SU-DHL-6 (cell line): ENCODE measurements at regions not wholly inside any gene's neighbourhood (a gene's known extent, or its start where the extent isn't known, plus 50 kb on each side); places are given as distances from the start of the nearest gene placed in this dataset.

Experiments
- H2AFZ ChIP-seq: fragments of 200-600 bp; sonication (generic); 2 replicates; pipeline ENCODE4 v1.6.1; 2014; ENCODE audit warnings: low read depth, mild to moderate bottlenecking, moderate library complexity, mixed read lengths, antibody characterized with exemption, low read length; ENCODE audit not compliant: severe bottlenecking
- H3F3A ChIP-seq: fragments of 200-600 bp; shearing (Covaris generic); 2 replicates; pipeline ENCODE4 v1.6.0; 2016; ENCODE audit warnings: antibody characterized with exemption, mild to moderate bottlenecking; ENCODE audit not compliant: insufficient read depth
- H3K27ac ChIP-seq: fragments of 200-600 bp; sonication (generic); 2 replicates; pipeline ENCODE4 v1.5.1; 2016; ENCODE audit warnings: low read depth, mild to moderate bottlenecking, low read length, moderate library complexity, mixed read lengths
- H3K27me3 ChIP-seq: fragments of 200-600 bp; sonication (generic), shearing (Covaris generic); 2 replicates; pipeline ENCODE4 v1.6.0; 2014; ENCODE audit warnings: mild to moderate bottlenecking, low read length
- H3K36me3 ChIP-seq: fragments of 200-600 bp; sonication (generic); 2 replicates; pipeline ENCODE4 v1.6.1; 2014; ENCODE audit warnings: mild to moderate bottlenecking, low read length, mixed read lengths
- H3K4me2 ChIP-seq: fragments of 300-600, 200-600 bp; shearing (Covaris generic), sonication (generic); 2 replicates; pipeline ENCODE4 v1.6.0; 2014; ENCODE audit warnings: low read length, low read depth, mild to moderate bottlenecking; ENCODE audit not compliant: poor library complexity, severe bottlenecking
- H3K4me3 ChIP-seq: fragments of 200-600 bp; sonication (generic); 2 replicates; pipeline ENCODE4 v1.5.1; 2014; ENCODE audit warnings: antibody characterized with exemption, low read length, mild to moderate bottlenecking, mixed read lengths; ENCODE audit not compliant: insufficient read depth, poor library complexity, severe bottlenecking
- H3K79me2 ChIP-seq: fragments of 200-600 bp; sonication (generic); 2 replicates; pipeline ENCODE4 v1.6.1; 2014; ENCODE audit warnings: mild to moderate bottlenecking, low read length, moderate library complexity; ENCODE audit not compliant: insufficient read depth
- H3K9ac ChIP-seq: fragments of 200-600 bp; sonication (generic); 2 replicates; pipeline ENCODE4 v1.7.0; 2014; ENCODE audit warnings: mild to moderate bottlenecking, low read length
- H3K9me2 ChIP-seq: fragments of 200-600 bp; sonication (generic); replicated peaks from 2 replicates; pipeline ENCODE4 v1.6.1; 2014; ENCODE audit warnings: low read length; ENCODE audit not compliant: insufficient read depth
- H3K9me3 ChIP-seq: fragments of 200-600 bp; sonication (generic); 2 replicates; pipeline ENCODE4 v1.6.1; 2014; ENCODE audit warnings: low read length, mixed read lengths; ENCODE audit not compliant: insufficient read depth
- H4K20me1 ChIP-seq: fragments of 200-600 bp; sonication (generic); 2 replicates; pipeline ENCODE4 v1.6.1; 2014; ENCODE audit warnings: low read depth, mild to moderate bottlenecking, antibody characterized with exemption, low read length, moderate library complexity, mixed read lengths
- EZH2phosphoT487 ChIP-seq: fragments of 200-600 bp; sonication (generic), shearing (Covaris generic); conservative IDR thresholded peaks from 2 replicates; pipeline ENCODE4 v1.6.1; 2018; ENCODE audit warnings: mild to moderate bottlenecking, antibody characterized with exemption, low read length, moderate library complexity, mixed read lengths
- TF ChIP-seq, protein P1 (sequence below): fragments of 200-600 bp; sonication (generic); IDR thresholded peaks from one replicate; pipeline ENCODE4 v1.5.1; 2017; ENCODE audit warnings: antibody characterized with exemption, mild to moderate bottlenecking, low read length, moderate library complexity; ENCODE audit not compliant: insufficient read depth, poor library complexity, severe bottlenecking

DNA sequence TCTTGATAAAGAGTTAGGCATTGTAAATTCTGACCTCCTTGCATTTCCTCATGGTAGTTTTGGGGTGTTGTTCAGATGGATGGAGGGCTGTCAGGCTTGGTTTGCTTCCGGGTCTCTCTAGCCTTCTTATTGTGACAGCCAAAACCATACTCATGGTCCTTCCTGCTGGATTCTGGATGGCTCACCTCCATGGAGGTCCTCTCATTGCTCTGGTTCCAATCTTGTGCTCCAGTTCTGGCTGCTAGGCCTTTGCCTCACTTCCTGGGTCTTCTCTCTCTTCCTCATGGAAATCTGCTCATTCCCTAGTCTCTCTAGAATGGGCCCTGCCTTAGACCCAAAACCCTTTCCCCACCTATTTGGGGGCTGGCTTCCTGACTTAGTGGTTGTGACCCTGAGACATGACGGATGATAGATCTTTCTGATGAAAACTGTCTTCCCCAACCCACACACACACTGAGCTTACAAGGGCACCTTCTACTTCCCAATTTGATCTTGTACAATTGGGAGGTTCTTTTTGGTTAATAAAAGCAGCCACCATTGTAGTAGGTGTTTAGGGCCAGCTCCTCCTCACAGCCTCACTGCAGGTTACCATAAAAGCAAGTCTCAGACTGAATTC is 66.2 kb upstream of the XCR1 start:
- Histone ChIP-seq H3F3A (no peaks in the 10 kb centered on the region), H3K27ac (no peak overlapping the region), H3K27me3 (no peaks in the 10 kb centered on the region), H3K4me2 (no peak overlapping the region), H2AFZ (no peak overlapping the region), H4K20me1 (no peaks in the 10 kb centered on the region), H3K9me2 (no peaks in the 10 kb centered on the region), H3K79me2 (no peaks in the 10 kb centered on the region), H3K36me3 (no peaks in the 10 kb centered on the region), H3K9ac (no peak overlapping the region), H3K9me3 (no peaks in the 10 kb centered on the region), H3K4me3 (no peak overlapping the region)
- no peak for TF ChIP-seq EZH2phosphoT487
- TF ChIP-seq, protein P1, sequence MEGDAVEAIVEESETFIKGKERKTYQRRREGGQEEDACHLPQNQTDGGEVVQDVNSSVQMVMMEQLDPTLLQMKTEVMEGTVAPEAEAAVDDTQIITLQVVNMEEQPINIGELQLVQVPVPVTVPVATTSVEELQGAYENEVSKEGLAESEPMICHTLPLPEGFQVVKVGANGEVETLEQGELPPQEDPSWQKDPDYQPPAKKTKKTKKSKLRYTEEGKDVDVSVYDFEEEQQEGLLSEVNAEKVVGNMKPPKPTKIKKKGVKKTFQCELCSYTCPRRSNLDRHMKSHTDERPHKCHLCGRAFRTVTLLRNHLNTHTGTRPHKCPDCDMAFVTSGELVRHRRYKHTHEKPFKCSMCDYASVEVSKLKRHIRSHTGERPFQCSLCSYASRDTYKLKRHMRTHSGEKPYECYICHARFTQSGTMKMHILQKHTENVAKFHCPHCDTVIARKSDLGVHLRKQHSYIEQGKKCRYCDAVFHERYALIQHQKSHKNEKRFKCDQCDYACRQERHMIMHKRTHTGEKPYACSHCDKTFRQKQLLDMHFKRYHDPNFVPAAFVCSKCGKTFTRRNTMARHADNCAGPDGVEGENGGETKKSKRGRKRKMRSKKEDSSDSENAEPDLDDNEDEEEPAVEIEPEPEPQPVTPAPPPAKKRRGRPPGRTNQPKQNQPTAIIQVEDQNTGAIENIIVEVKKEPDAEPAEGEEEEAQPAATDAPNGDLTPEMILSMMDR, result no peak

DNA sequence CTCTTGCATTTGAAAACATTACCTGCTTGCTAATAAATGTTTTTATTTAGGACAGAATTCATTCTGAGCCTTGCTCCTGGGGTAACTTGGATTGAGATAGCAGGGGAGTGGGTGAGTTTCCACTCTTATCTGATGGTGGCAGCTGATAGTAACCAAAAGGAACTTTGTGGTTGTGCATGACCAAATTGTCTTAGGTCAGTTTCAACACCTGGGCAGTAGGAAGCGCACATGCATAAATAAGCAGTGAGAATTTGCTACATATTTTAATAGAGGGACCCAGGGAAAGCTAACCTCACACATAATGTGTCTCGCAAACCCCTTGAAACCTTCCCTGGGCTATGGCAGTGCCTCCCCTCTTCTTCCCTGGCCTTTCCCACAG is 65.4 kb upstream of the XCR1 start:
- no peaks in the 10 kb centered on the region for H3F3A ChIP-seq
- no peaks in the 10 kb centered on the region for H3K36me3 ChIP-seq
- H3K27me3 ChIP-seq, result no peaks in the 10 kb centered on the region
- no peaks in the 10 kb centered on the region for H3K9me3 ChIP-seq
- H3K9ac ChIP-seq, result no peak overlapping the region
- H3K79me2 ChIP-seq, result no peaks in the 10 kb centered on the region
- H2AFZ ChIP-seq, result no peak overlapping the region
- H4K20me1 ChIP-seq, result no peaks in the 10 kb centered on the region
- no peak overlapping the region for H3K4me2 ChIP-seq
- no peaks in the 10 kb centered on the region for H3K9me2 ChIP-seq
- no peak for TF ChIP-seq EZH2phosphoT487
- no peak overlapping the region for H3K4me3 ChIP-seq
- H3K27ac ChIP-seq, result no peak overlapping the region

DNA sequence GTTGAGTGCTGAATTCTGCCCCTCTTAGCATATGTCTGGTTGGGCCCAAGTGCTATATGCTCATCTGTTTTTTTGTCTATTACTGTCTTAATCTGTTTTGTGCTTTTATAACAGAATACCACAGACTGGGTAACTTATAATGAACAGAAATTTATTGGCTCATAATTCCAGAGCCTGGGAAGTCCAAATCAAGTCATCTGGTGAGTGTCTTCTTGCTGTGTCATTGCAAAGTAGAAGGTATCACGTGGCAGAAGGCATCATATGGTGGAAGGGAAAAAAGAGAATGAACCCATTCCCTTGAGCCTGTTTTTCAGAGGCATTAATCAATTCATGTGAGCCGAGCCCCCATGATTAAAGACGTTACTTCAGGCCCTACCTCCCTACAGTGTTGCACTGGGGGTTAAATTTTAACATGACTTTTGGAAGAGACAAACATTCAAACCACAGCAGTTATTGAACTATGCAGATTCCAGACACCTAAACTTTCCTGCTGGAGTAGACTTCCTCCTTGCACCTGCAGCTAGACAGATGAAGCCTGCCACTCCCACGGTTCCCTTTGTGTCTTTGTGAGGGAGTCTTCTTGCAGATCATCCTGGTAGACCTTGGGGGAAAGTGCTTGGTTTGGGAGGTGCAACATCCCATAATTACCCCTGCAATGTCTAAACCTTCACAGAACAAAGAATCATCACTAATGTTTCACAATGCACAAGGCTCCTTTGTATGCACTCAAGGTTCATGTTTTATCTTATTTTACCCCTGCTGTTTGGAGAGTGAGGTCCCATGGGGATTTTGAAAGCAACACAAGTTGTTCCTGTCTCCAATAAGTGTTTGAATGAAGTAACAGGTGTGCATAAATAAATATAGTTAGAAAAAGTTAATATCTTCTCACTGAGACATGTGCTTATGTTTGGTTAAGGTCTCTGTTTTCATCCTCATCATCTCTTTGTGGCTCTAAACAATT is 64.7 kb upstream of the XCR1 start:
- H3K27me3 ChIP-seq, result no peaks in the 10 kb centered on the region
- no peaks in the 10 kb centered on the region for H3K9me2 ChIP-seq
- no peak overlapping the region for H3K9ac ChIP-seq
- H3K27ac ChIP-seq, result no peak overlapping the region
- no peaks in the 10 kb centered on the region for H4K20me1 ChIP-seq
- H3K79me2 ChIP-seq, result no peaks in the 10 kb centered on the region
- no peak overlapping the region for H3K4me3 ChIP-seq
- no peak overlapping the region for H2AFZ ChIP-seq
- H3K9me3 ChIP-seq, result no peaks in the 10 kb centered on the region
- TF ChIP-seq, protein P1, result no peak
- TF ChIP-seq EZH2phosphoT487, result no peak
- no peaks in the 10 kb centered on the region for H3K36me3 ChIP-seq
- no peaks in the 10 kb centered on the region for H3F3A ChIP-seq
- no peak overlapping the region for H3K4me2 ChIP-seq

DNA sequence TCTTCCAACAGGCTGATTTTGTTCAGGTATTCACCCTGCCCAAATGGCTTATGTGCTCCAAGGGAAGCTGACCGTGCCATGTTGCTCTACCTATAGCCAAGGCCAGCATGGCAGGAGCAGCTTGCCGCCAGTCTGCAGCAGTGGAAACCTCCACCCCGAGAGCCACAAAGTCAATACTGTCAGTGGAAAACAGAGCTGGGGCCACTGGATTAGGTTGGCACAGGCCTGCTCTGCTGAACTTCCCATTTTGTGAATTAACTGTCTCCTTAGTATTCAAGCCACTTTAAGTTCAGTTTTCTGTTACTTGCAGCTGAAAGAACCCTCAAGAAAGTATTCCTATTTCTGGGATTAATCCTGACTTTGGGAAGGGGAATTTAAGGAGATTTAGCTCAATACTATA is 63.8 kb upstream of the XCR1 start:
- Histone ChIP-seq H3K4me2 (no peak overlapping the region), H3F3A (no peaks in the 10 kb centered on the region), H3K9me2 (no peaks in the 10 kb centered on the region), H3K79me2 (no peaks in the 10 kb centered on the region), H2AFZ (no peak overlapping the region), H3K9me3 (no peaks in the 10 kb centered on the region), H3K4me3 (no peak overlapping the region), H3K27me3 (no peaks in the 10 kb centered on the region), H3K36me3 (no peaks in the 10 kb centered on the region), H3K27ac (no peak overlapping the region), H3K9ac (no peak overlapping the region), H4K20me1 (no peaks in the 10 kb centered on the region)
- TF ChIP-seq EZH2phosphoT487, result no peak
- TF ChIP-seq, protein P1, result no peak
